Neural progenitor cell (in vitro differentiated cells): ENCODE measurements at regions not wholly inside any gene's neighbourhood (a gene's known extent, or its start where the extent isn't known, plus 50 kb on each side); places are given as distances from the start of the nearest gene placed in this dataset.
A peak's percentile ranks its signal among the peaks of the same experiment; 100 is the strongest.

Experiments used
- DNase-seq: peaks from one replicate; pipeline ENCODE4 v3.0.0-alpha.2; 2016; ENCODE audit warnings: low spot score
- H2AFZ ChIP-seq: fragments of 200-600 bp; sonication (generic); replicated peaks from 2 replicates; pipeline ENCODE4 v1.6.1; 2016; ENCODE audit warnings: antibody characterized with exemption
- H3F3A ChIP-seq: fragments of 200-600 bp; sonication (generic); 2 replicates; pipeline ENCODE4 v1.6.1; 2016; ENCODE audit warnings: antibody characterized with exemption, low read depth
- H3K27ac ChIP-seq: fragments of 200-600 bp; sonication (generic); 2 replicates; pipeline ENCODE4 v1.5.1; 2016; ENCODE audit warnings: mild to moderate bottlenecking
- H3K27me3 ChIP-seq: fragments of 200-600 bp; sonication (generic); 2 replicates; pipeline ENCODE4 v1.6.1; 2016; ENCODE audit warnings: mild to moderate bottlenecking, moderate library complexity
- H3K36me3 ChIP-seq: fragments of 200-600 bp; sonication (generic); 2 replicates; pipeline ENCODE4 v1.5.1; 2016
- H3K4me1 ChIP-seq: fragments of 200-600 bp; sonication (generic); 2 replicates; pipeline ENCODE4 v1.6.1; 2016; ENCODE audit warnings: mixed run types
- H3K4me2 ChIP-seq: fragments of 200-600 bp; sonication (generic); 2 replicates; pipeline ENCODE4 v1.6.1; 2016
- H3K4me3 ChIP-seq: fragments of 200-600 bp; sonication (generic); 2 replicates; pipeline ENCODE4 v1.5.1; 2016
- H3K79me2 ChIP-seq: fragments of 200-600 bp; sonication (generic); 2 replicates; pipeline ENCODE4 v1.6.1; 2016; ENCODE audit warnings: low read depth
- H3K9ac ChIP-seq: fragments of 200-600 bp; sonication (generic); 2 replicates; pipeline ENCODE4 v1.6.1; 2016
- H3K9me3 ChIP-seq: fragments of 200-600 bp; sonication (generic); 2 replicates; pipeline ENCODE4 v1.5.1; 2016; ENCODE audit warnings: low read depth
- H4K20me1 ChIP-seq: fragments of 200-600 bp; sonication (generic); 2 replicates; pipeline ENCODE4 v1.6.1; 2016; ENCODE audit warnings: low read depth
- H3K27ac Mint-ChIP-seq: 3 replicates; pipeline ENCODE4 v1.8.0; 2021; ENCODE audit warnings: mixed read lengths
- H3K27me3 Mint-ChIP-seq: 2 replicates; pipeline ENCODE4 v1.8.0; 2022; ENCODE audit warnings: low read depth, mild to moderate bottlenecking, inconsistent platforms, moderate library complexity, mixed read lengths; ENCODE audit not compliant: insufficient read depth
- H3K36me3 Mint-ChIP-seq: 3 replicates; pipeline ENCODE4 v1.8.0; 2021; ENCODE audit warnings: mixed read lengths
- H3K4me1 Mint-ChIP-seq: 3 replicates; pipeline ENCODE4 v1.8.0; 2021; ENCODE audit warnings: mixed read lengths
- H3K4me3 Mint-ChIP-seq: 3 replicates; pipeline ENCODE4 v1.8.0; 2021; ENCODE audit warnings: mild to moderate bottlenecking, moderate library complexity, mixed read lengths
- H3K9me3 Mint-ChIP-seq: 3 replicates; pipeline ENCODE4 v1.8.0; 2020; ENCODE audit warnings: mixed read lengths
- EZH2 ChIP-seq: fragments of 200-600 bp; sonication (generic); IDR thresholded peaks from 2 replicates; pipeline ENCODE4 v1.6.1; 2017; ENCODE audit warnings: antibody characterized with exemption, mild to moderate bottlenecking, moderate library complexity
- EZH2phosphoT487 ChIP-seq: fragments of 200-600 bp; sonication (generic); IDR thresholded peaks from 2 replicates; pipeline ENCODE4 v1.6.1; 2017; ENCODE audit warnings: antibody characterized with exemption
- TF ChIP-seq, protein P1 (sequence below): fragments of 200-600 bp; sonication (generic); IDR thresholded peaks from 2 replicates; pipeline ENCODE4 v1.5.1; 2017; ENCODE audit warnings: antibody characterized with exemption, mild to moderate bottlenecking

DNA sequence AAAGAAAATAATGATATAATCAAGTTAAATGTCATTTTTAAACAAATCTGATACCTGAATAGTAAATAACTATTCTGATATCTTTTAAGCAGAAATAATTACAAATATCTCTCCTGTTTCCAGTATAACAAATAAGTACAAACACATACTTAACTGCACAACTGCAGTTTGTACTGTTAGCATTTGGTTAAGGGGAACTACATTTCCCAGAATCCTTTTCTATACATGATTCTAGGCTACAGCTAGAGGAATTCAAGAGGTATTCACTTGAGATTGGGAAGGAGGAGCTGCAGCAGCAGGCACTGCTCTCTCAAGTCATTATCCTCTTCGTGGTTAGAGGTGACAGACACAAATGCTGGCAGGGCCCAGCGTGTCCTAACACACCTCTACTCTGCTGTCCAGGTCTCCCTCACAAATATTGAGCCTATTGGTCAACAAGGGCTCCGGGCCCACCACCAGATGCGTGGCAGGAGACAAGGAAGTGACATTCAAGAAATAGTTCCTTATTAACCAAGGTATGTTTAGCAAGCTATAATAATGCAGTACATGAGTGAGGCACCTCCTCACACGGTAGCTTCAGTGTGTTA is 255.1 kb upstream of the MKLN1 start:
- Histone ChIP-seq H3K9ac (no peak overlapping the region), H3K4me2 (no peak overlapping the region), H3K9me3 (no peaks in the 10 kb centered on the region), H3K27ac (no peak overlapping the region), H2AFZ (no peak overlapping the region), H3K79me2 (no peaks in the 10 kb centered on the region), H3K36me3 (no peaks in the 10 kb centered on the region), H4K20me1 (no peaks in the 10 kb centered on the region), H3K4me3 (no peak overlapping the region), H3K27me3 (no peaks in the 10 kb centered on the region), H3K4me1 (peaks cover 5% of the 10 kb centered on the region), H3F3A (no peaks in the 10 kb centered on the region)
- H3K27me3 Mint-ChIP-seq, result no peaks in the 10 kb centered on the region
- TF ChIP-seq, protein P1, sequence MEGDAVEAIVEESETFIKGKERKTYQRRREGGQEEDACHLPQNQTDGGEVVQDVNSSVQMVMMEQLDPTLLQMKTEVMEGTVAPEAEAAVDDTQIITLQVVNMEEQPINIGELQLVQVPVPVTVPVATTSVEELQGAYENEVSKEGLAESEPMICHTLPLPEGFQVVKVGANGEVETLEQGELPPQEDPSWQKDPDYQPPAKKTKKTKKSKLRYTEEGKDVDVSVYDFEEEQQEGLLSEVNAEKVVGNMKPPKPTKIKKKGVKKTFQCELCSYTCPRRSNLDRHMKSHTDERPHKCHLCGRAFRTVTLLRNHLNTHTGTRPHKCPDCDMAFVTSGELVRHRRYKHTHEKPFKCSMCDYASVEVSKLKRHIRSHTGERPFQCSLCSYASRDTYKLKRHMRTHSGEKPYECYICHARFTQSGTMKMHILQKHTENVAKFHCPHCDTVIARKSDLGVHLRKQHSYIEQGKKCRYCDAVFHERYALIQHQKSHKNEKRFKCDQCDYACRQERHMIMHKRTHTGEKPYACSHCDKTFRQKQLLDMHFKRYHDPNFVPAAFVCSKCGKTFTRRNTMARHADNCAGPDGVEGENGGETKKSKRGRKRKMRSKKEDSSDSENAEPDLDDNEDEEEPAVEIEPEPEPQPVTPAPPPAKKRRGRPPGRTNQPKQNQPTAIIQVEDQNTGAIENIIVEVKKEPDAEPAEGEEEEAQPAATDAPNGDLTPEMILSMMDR, result no peak
- TF ChIP-seq EZH2, result no peak
- no peak for TF ChIP-seq EZH2phosphoT487
- no peak overlapping the region for H3K4me3 Mint-ChIP-seq
- peaks cover 17% of the 10 kb centered on the region for H3K4me1 Mint-ChIP-seq
- H3K27ac Mint-ChIP-seq, result no peak overlapping the region
- DNase-seq, result peak; percentile 59
- H3K9me3 Mint-ChIP-seq, result no peaks in the 10 kb centered on the region
- H3K36me3 Mint-ChIP-seq, result no peaks in the 10 kb centered on the region

DNA sequence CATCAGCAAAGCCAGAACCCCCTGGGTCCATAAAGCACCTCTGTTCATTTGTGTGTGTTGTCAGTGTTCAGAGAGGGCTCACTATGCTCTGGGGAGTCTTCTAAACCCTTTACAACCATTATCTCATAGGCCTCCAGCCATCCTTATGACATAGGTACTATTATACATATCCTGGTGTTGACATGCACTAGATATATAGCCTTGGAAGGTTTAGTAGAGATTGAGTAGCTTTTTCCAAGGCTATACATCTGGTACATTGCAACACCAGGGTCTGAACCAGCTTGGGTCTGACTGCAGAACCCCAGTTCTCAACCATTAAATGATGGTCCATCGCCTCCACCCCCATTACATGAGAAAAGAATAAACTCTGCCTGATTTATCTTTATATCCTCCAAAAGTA is 253.6 kb upstream of the MKLN1 start:
- Histone ChIP-seq H4K20me1 (no peaks in the 10 kb centered on the region), H3K27ac (no peak overlapping the region), H3K4me2 (no peak overlapping the region), H3F3A (no peaks in the 10 kb centered on the region), H2AFZ (no peak overlapping the region), H3K36me3 (no peaks in the 10 kb centered on the region), H3K4me1 (peaks cover 4% of the 10 kb centered on the region), H3K79me2 (no peaks in the 10 kb centered on the region), H3K4me3 (no peak overlapping the region), H3K27me3 (no peaks in the 10 kb centered on the region), H3K9me3 (no peaks in the 10 kb centered on the region), H3K9ac (no peak overlapping the region)
- no peak for DNase-seq
- peaks cover 17% of the 10 kb centered on the region for H3K4me1 Mint-ChIP-seq
- TF ChIP-seq, protein P1, result no peak
- no peak for TF ChIP-seq EZH2
- TF ChIP-seq EZH2phosphoT487, result no peak
- H3K27me3 Mint-ChIP-seq, result no peaks in the 10 kb centered on the region
- no peaks in the 10 kb centered on the region for H3K36me3 Mint-ChIP-seq
- H3K27ac Mint-ChIP-seq, result no peak overlapping the region
- no peaks in the 10 kb centered on the region for H3K9me3 Mint-ChIP-seq
- H3K4me3 Mint-ChIP-seq, result no peak overlapping the region

DNA sequence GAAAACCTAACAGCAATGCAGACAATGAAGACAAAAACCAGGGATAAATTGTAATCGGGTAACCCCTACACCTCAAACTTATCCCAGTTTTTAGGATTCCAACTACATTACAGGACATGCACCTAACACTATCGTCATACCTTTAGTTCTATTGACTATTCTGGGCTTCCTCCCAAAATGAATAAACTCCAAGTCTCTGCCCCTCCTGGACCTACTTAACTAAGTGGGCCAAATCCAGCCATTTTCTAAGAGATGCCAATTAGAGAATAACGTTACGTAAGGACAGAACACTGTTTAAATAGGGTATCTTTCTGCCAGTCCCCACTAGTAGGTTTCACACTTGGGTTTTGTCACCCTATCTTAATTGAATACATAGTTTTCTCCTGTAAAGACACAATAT is 253.1 kb upstream of the MKLN1 start:
- H3K9me3 Mint-ChIP-seq, result no peaks in the 10 kb centered on the region
- no peaks in the 10 kb centered on the region for H3K27me3 ChIP-seq
- H3K9me3 ChIP-seq, result no peaks in the 10 kb centered on the region
- no peak overlapping the region for H3K9ac ChIP-seq
- H3K4me1 Mint-ChIP-seq, result peaks cover 12% of the 10 kb centered on the region
- no peaks in the 10 kb centered on the region for H3K4me1 ChIP-seq
- H4K20me1 ChIP-seq, result no peaks in the 10 kb centered on the region
- H3K27ac ChIP-seq, result no peak overlapping the region
- no peak for TF ChIP-seq EZH2
- no peak for TF ChIP-seq EZH2phosphoT487
- TF ChIP-seq, protein P1, result no peak
- no peak overlapping the region for H3K4me3 ChIP-seq
- no peaks in the 10 kb centered on the region for H3K27me3 Mint-ChIP-seq
- no peak overlapping the region for H2AFZ ChIP-seq
- H3K36me3 ChIP-seq, result no peaks in the 10 kb centered on the region
- H3K79me2 ChIP-seq, result no peaks in the 10 kb centered on the region
- H3K36me3 Mint-ChIP-seq, result no peaks in the 10 kb centered on the region
- no peaks in the 10 kb centered on the region for H3F3A ChIP-seq
- H3K27ac Mint-ChIP-seq, result no peak overlapping the region
- H3K4me3 Mint-ChIP-seq, result no peak overlapping the region
- DNase-seq, result no peak
- H3K4me2 ChIP-seq, result no peak overlapping the region
